ENCODE measurements at regions not wholly inside any gene's neighbourhood (a gene's known extent, or its start where the extent isn't known, plus 50 kb on each side); places are given as distances from the start of the nearest gene placed in this dataset.

DNA sequence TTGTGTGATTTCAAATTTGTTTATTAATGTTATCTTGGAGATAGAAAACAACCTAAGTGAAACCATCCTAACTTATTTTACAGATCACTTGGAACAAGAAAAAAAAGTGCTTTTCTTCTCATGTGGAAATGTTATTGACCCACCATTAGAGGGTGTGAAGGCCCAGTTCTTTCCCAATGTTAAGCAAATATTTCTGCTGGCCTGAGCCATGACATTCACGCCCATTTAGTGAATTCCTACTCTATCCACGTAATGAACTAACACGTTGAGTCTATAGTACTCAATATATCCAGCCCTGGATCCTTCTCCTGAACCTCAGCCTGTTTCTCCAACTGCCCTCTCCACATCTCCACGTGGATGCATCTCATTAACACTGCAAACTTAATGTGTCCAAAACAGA is 180.6 kb upstream of the ZFP64 start:
- no peak overlapping the region for H3K9ac ChIP-seq (ENCODE audit: low read length in 5 of 5)
- no peaks in the 10 kb centered on the region for H3K27me3 ChIP-seq (ENCODE audit: control insufficient read depth in 5 of 5, insufficient read depth in 4 of 5, low read length in 5 of 5)
- no peaks in the 10 kb centered on the region for H3K36me3 ChIP-seq (ENCODE audit: control insufficient read depth in 5 of 5, insufficient read depth in 5 of 5, low read length in 5 of 5)
- H3K9me3 ChIP-seq (ENCODE audit: control insufficient read depth in 5 of 5, low read length in 5 of 5), result peaks cover 0 to 4% (median 0%) of the 10 kb centered on the region in 5 donors
- H3K27ac ChIP-seq (ENCODE audit: low read depth, low read length), result no peak overlapping the region
- no peak overlapping the region for H3K4me3 ChIP-seq (ENCODE audit: low read depth in 1 of 5, low read length in 5 of 5)
- H3K4me1 ChIP-seq (ENCODE audit: control insufficient read depth in 5 of 5, insufficient read depth in 5 of 5, low read length in 5 of 5), result no peaks in the 10 kb centered on the region

DNA sequence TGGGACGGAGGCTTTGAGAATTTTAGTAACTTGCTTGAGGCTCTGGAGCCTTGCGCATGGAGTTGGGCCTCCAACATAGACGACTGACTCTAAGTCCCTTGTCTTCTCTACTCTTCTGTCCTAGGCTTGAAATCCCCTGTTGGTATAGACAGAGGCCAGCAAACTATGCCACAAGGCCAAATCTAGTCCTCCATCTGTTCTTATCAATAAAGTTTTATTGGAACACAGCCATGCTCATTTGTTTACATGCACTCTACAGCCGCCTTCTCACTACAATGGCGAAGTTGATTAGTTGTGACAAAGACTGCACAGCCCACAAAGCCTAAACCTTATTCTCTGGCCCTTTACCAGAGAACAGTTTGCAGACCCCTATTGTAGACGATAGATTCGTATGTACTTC is 174.1 kb upstream of the ZFP64 start:
- Histone ChIP-seq H3K27me3 (ENCODE audit: control insufficient read depth in 5 of 5, insufficient read depth in 4 of 5, low read length in 5 of 5) (no peaks in the 10 kb centered on the region), H3K4me1 (ENCODE audit: control insufficient read depth in 5 of 5, insufficient read depth in 5 of 5, low read length in 5 of 5) (no peaks in the 10 kb centered on the region), H3K36me3 (ENCODE audit: control insufficient read depth in 5 of 5, insufficient read depth in 5 of 5, low read length in 5 of 5) (no peaks in the 10 kb centered on the region), H3K27ac (ENCODE audit: low read depth, low read length) (no peak overlapping the region), H3K4me3 (ENCODE audit: low read depth in 1 of 5, low read length in 5 of 5) (no peak overlapping the region), H3K9ac (ENCODE audit: low read length in 5 of 5) (no peak overlapping the region), H3K9me3 (ENCODE audit: control insufficient read depth in 5 of 5, low read length in 5 of 5) (peaks cover 0 to 4% (median 0%) of the 10 kb centered on the region in 5 donors)

DNA sequence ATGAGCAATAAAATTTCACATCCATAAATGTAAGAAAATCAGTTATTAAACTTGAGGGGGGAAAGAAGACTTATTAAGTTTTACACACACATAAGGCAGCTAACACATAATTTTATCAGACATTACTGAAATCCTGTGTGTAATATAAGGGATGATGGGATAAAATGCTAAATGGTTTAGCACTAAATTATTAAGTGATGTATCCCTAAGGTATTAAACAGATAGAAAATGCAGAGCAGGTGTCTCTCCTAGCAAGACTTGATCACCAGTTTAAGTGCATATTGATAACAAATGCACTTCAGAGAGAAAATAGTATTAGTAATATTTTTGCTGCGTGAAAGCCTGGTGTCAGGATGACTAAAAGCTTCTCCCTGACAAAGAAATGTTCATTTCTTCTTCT is 172.8 kb upstream of the ZFP64 start:
- peaks cover 0 to 4% (median 0%) of the 10 kb centered on the region in 5 donors for H3K9me3 ChIP-seq (ENCODE audit: control insufficient read depth in 5 of 5, low read length in 5 of 5)
- H3K27ac ChIP-seq (ENCODE audit: low read depth, low read length), result no peak overlapping the region
- peaks cover 0 to 5% (median 0%) of the 10 kb centered on the region in 5 donors for H3K27me3 ChIP-seq (ENCODE audit: control insufficient read depth in 5 of 5, insufficient read depth in 4 of 5, low read length in 5 of 5)
- H3K36me3 ChIP-seq (ENCODE audit: control insufficient read depth in 5 of 5, insufficient read depth in 5 of 5, low read length in 5 of 5), result no peaks in the 10 kb centered on the region
- no peaks in the 10 kb centered on the region for H3K4me1 ChIP-seq (ENCODE audit: control insufficient read depth in 5 of 5, insufficient read depth in 5 of 5, low read length in 5 of 5)
- H3K4me3 ChIP-seq (ENCODE audit: low read depth in 1 of 5, low read length in 5 of 5), result no peak overlapping the region
- no peak overlapping the region for H3K9ac ChIP-seq (ENCODE audit: low read length in 5 of 5)

DNA sequence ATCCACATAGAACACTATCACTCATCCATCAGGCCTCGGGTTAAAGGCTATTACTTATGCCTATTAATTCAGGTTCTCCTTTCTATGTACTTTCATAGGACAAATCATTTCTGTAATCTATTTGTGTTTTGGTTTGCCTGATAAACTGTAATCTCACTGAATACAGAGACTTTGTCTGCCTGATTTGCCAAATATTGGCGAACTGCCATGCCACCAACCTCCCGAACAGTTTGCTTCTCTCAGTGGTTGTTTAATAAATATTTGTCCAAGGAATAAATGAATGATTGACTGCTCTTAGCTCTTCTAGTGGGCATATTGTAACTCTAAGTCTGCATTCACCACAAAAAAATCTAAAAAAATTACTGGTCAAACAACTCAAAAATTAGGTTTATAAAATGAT is 170.1 kb upstream of the ZFP64 start:
- peaks cover 0 to 9% (median 0%) of the 10 kb centered on the region in 5 donors for H3K27me3 ChIP-seq (ENCODE audit: control insufficient read depth in 5 of 5, insufficient read depth in 4 of 5, low read length in 5 of 5)
- no peaks in the 10 kb centered on the region for H3K4me1 ChIP-seq (ENCODE audit: control insufficient read depth in 5 of 5, insufficient read depth in 5 of 5, low read length in 5 of 5)
- no peaks in the 10 kb centered on the region for H3K9me3 ChIP-seq (ENCODE audit: control insufficient read depth in 5 of 5, low read length in 5 of 5)
- H3K27ac ChIP-seq (ENCODE audit: low read depth, low read length), result no peak overlapping the region
- H3K36me3 ChIP-seq (ENCODE audit: control insufficient read depth in 5 of 5, insufficient read depth in 5 of 5, low read length in 5 of 5), result no peaks in the 10 kb centered on the region
- H3K4me3 ChIP-seq (ENCODE audit: low read depth in 1 of 5, low read length in 5 of 5), result no peak overlapping the region
- H3K9ac ChIP-seq (ENCODE audit: low read length in 5 of 5), result no peak overlapping the region

DNA sequence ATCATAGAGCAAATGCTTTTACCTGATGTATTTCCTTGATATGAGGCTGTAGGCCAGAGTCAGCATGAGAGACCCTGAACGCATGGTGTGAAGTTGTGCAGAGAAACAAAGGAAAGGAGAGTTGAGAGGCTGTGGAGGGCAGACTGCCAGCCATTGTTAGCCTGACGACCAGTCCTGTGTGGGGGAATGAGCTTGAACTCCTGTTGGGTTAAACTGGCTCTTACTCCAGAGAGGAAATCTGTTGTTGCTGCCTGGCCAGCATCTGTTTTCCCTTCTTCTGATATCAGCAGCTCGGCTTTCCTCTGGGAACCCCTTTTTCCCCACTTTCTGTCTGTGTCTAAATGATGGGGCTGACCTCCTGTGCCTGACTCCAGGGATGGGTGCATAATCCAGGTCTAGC is 158.2 kb upstream of the ZFP64 start:
- Histone ChIP-seq H3K27ac (ENCODE audit: low read depth, low read length) (no peak overlapping the region), H3K36me3 (ENCODE audit: control insufficient read depth in 5 of 5, insufficient read depth in 5 of 5, low read length in 5 of 5) (no peaks in the 10 kb centered on the region), H3K4me3 (ENCODE audit: low read depth in 1 of 5, low read length in 5 of 5) (no peak overlapping the region), H3K4me1 (ENCODE audit: control insufficient read depth in 5 of 5, insufficient read depth in 5 of 5, low read length in 5 of 5) (peaks cover 0 to 4% (median 0%) of the 10 kb centered on the region in 5 donors), H3K27me3 (ENCODE audit: control insufficient read depth in 5 of 5, insufficient read depth in 4 of 5, low read length in 5 of 5) (no peaks in the 10 kb centered on the region), H3K9ac (ENCODE audit: low read length in 5 of 5) (no peak overlapping the region), H3K9me3 (ENCODE audit: control insufficient read depth in 5 of 5, low read length in 5 of 5) (no peaks in the 10 kb centered on the region)

DNA sequence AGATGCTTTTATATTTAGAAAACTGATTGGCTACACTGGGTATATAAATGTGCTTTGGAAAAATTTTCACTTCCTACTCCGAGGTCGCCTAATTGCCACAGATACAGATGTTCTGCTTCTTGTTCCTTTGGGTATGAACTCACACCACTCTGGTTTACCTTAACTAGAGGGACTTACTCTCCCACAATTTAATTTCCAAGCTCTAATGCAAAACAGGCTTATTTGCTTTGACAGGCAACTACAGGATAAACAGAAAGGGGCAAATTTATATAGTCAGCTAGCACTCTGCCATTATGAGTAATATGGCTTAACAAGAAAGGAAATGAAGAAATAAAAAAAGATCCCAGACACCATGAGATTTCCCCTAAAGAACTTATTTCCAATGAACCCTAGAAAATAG is 156.9 kb upstream of the ZFP64 start:
- Histone ChIP-seq H3K9ac (ENCODE audit: low read length in 5 of 5) (no peak overlapping the region), H3K27ac (ENCODE audit: low read depth, low read length) (no peak overlapping the region), H3K36me3 (ENCODE audit: control insufficient read depth in 5 of 5, insufficient read depth in 5 of 5, low read length in 5 of 5) (no peaks in the 10 kb centered on the region), H3K27me3 (ENCODE audit: control insufficient read depth in 5 of 5, insufficient read depth in 4 of 5, low read length in 5 of 5) (peaks cover 0 to under 1% (median 0%) of the 10 kb centered on the region in 5 donors), H3K4me3 (ENCODE audit: low read depth in 1 of 5, low read length in 5 of 5) (no peak overlapping the region), H3K9me3 (ENCODE audit: control insufficient read depth in 5 of 5, low read length in 5 of 5) (no peaks in the 10 kb centered on the region), H3K4me1 (ENCODE audit: control insufficient read depth in 5 of 5, insufficient read depth in 5 of 5, low read length in 5 of 5) (peaks cover 0 to 4% (median 0%) of the 10 kb centered on the region in 5 donors)

DNA sequence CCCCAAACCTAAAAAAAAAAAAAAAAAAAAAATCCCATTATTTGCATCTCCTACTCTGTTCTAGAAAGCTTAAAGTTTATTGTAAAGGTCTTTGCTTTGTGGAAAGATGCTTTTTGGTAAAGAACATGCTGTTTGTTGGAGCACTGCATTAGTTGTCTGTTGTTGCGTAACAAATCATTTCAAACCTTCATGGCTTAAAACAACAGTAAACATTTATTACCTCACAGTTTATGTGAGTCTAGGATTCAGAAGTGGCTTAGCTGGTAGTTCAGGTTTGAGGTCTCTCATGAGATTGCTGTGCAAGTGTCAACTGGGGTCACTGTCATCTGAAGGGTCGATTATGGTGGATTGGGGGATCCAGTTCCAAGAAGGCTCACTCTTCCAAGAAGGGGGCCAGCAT is 155.2 kb upstream of the ZFP64 start:
- Histone ChIP-seq H3K27ac (ENCODE audit: low read depth, low read length) (no peak overlapping the region), H3K4me1 (ENCODE audit: control insufficient read depth in 5 of 5, insufficient read depth in 5 of 5, low read length in 5 of 5) (peaks cover 0 to 4% (median 0%) of the 10 kb centered on the region in 5 donors), H3K9ac (ENCODE audit: low read length in 5 of 5) (no peak overlapping the region), H3K36me3 (ENCODE audit: control insufficient read depth in 5 of 5, insufficient read depth in 5 of 5, low read length in 5 of 5) (no peaks in the 10 kb centered on the region), H3K27me3 (ENCODE audit: control insufficient read depth in 5 of 5, insufficient read depth in 4 of 5, low read length in 5 of 5) (peaks cover 0 to 4% (median 0%) of the 10 kb centered on the region in 5 donors), H3K9me3 (ENCODE audit: control insufficient read depth in 5 of 5, low read length in 5 of 5) (no peaks in the 10 kb centered on the region), H3K4me3 (ENCODE audit: low read depth in 1 of 5, low read length in 5 of 5) (no peak overlapping the region)

DNA sequence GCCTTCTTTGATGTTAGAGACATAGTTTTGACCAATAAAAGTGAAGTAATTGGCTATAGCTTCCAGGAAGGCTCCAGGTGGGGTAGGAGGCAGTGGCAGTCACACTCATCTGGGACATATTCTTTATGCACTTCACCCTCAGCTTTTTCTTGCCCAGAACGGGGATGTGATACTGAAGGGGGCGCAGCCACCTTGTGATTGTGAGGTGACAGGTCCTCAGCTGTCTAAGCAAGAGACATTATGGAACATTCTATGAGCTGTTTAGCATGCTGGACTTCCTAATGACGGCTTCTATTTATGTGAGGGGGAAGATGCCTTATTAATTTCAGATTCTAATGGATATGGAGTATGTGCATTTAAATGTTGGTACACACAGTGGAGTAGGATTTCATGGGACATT is 151.3 kb upstream of the ZFP64 start:
- H3K9me3 ChIP-seq (ENCODE audit: control insufficient read depth in 5 of 5, low read length in 5 of 5), result no peaks in the 10 kb centered on the region
- H3K9ac ChIP-seq (ENCODE audit: low read length in 5 of 5), result no peak overlapping the region
- peaks cover 0 to 4% (median 0%) of the 10 kb centered on the region in 5 donors for H3K27me3 ChIP-seq (ENCODE audit: control insufficient read depth in 5 of 5, insufficient read depth in 4 of 5, low read length in 5 of 5)
- no peak overlapping the region for H3K27ac ChIP-seq (ENCODE audit: low read depth, low read length)
- H3K36me3 ChIP-seq (ENCODE audit: control insufficient read depth in 5 of 5, insufficient read depth in 5 of 5, low read length in 5 of 5), result no peaks in the 10 kb centered on the region
- H3K4me3 ChIP-seq (ENCODE audit: low read depth in 1 of 5, low read length in 5 of 5), result no peak overlapping the region
- no peaks in the 10 kb centered on the region for H3K4me1 ChIP-seq (ENCODE audit: control insufficient read depth in 5 of 5, insufficient read depth in 5 of 5, low read length in 5 of 5)

DNA sequence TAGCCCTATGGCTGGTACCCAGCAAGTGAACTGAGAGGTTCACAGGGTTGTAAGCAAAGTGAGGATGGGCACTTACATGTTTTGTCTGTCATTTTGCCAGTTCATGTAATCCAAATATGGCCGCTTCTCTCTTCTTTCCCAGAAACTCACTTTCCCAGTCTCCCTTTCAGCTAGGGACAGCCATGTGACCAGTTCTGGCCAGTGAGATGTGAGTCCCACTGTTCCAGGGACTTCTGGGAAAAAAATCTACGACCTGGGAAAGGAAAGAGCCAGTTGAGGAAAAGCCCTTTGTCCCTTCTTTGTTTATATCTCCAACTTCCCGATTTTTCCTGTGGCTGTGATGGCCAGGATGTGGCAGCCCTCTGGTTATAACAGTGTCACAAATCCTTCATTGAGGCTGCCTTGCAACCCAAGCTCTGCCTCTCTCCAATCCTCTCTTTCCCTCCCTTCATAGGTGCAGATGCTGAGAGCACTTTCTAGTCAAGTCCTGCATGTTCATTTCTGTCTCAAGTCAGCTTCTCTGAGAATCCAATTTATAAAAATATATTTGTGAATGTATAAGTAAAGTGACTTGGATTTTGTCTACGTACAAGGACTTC is 148.6 kb upstream of the ZFP64 start:
- Histone ChIP-seq H3K27ac (ENCODE audit: low read depth, low read length) (no peak overlapping the region), H3K27me3 (ENCODE audit: control insufficient read depth in 5 of 5, insufficient read depth in 4 of 5, low read length in 5 of 5) (peaks cover 0 to 4% (median 0%) of the 10 kb centered on the region in 5 donors), H3K9ac (ENCODE audit: low read length in 5 of 5) (no peak overlapping the region), H3K9me3 (ENCODE audit: control insufficient read depth in 5 of 5, low read length in 5 of 5) (no peaks in the 10 kb centered on the region), H3K4me1 (ENCODE audit: control insufficient read depth in 5 of 5, insufficient read depth in 5 of 5, low read length in 5 of 5) (no peaks in the 10 kb centered on the region), H3K36me3 (ENCODE audit: control insufficient read depth in 5 of 5, insufficient read depth in 5 of 5, low read length in 5 of 5) (no peaks in the 10 kb centered on the region), H3K4me3 (ENCODE audit: low read depth in 1 of 5, low read length in 5 of 5) (no peak overlapping the region)

DNA sequence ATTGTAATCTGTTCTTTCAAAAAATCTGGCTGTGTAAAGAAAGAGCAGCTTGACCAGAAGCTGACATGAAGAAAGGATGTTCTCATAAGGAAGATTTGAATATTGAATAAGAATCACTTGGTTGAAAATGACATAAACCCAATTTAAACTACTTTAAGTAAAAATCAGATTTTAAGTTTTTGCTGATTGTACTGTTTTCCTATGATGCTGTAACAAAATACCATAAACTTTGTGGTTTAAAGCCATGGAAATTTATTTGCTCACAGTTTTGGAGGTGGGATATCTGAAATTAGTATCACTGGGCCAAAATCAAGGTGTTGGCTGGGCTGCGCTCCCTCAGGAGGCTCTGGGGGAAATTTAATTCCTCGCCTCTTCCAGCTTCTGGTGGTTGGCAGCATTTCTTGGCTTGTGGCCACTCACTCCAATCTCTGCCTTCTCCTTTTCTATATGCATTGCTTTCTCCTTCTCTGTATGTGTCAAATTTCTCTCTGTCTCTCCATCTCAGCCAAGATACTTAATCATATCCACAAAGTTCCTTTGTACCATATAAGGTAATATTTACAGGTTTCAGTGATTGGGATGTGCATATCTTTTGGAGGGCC is 141.2 kb upstream of the ZFP64 start:
- no peak overlapping the region for H3K4me3 ChIP-seq (ENCODE audit: low read depth in 1 of 5, low read length in 5 of 5)
- H3K4me1 ChIP-seq (ENCODE audit: control insufficient read depth in 5 of 5, insufficient read depth in 5 of 5, low read length in 5 of 5), result no peaks in the 10 kb centered on the region
- no peak overlapping the region for H3K27ac ChIP-seq (ENCODE audit: low read depth, low read length)
- H3K27me3 ChIP-seq (ENCODE audit: control insufficient read depth in 5 of 5, insufficient read depth in 4 of 5, low read length in 5 of 5), result peaks cover 0 to 5% (median 0%) of the 10 kb centered on the region in 5 donors
- no peaks in the 10 kb centered on the region for H3K9me3 ChIP-seq (ENCODE audit: control insufficient read depth in 5 of 5, low read length in 5 of 5)
- no peaks in the 10 kb centered on the region for H3K36me3 ChIP-seq (ENCODE audit: control insufficient read depth in 5 of 5, insufficient read depth in 5 of 5, low read length in 5 of 5)
- H3K9ac ChIP-seq (ENCODE audit: low read length in 5 of 5), result no peak overlapping the region

All from subcutaneous abdominal adipose tissue (tissue), 5 donors.